H1 (cell line): ENCODE measurements at regions not wholly inside any gene's neighbourhood (a gene's known extent, or its start where the extent isn't known, plus 50 kb on each side); places are given as distances from the start of the nearest gene placed in this dataset.

ENCODE experiments used
- CTCF ChIA-PET: fragments of 300-600 bp; sonication (Branson Sonifier 250); formaldehyde crosslinking; loops from one replicate; lab custom pipeline; 2021; ENCODE audit not compliant: partially characterized antibody; lab: Charles Lee
- POLR2A ChIA-PET: fragments of 300-600 bp; sonication (Branson Sonifier 250); formaldehyde crosslinking; loops from one replicate; lab custom pipeline; 2021; ENCODE audit warnings: inconsistent platforms; ENCODE audit not compliant: partially characterized antibody; lab: Charles Lee
- DNase-seq, 2 experiments: peaks; one replicate each; pipeline versions ENCODE4 v3.0.0 to v3.0.0-alpha.2; 2010 to 2022; ENCODE audit warnings: low spot score in 2 of 2, low read depth in 1 of 2, mixed read lengths in 1 of 2
- FAIRE-seq: peaks from 2 replicates; lab custom pipeline; 2011; peaks lifted over from hg19 to GRCh38; lab: Jason Lieb, UNC
- H2AFZ ChIP-seq: 2 replicates; pipeline ENCODE4 v1.8.1; 2012; ENCODE audit warnings: low read length, inconsistent platforms
- H2AK5ac ChIP-seq: 2 replicates; pipeline ENCODE4 v1.6.1; 2013; ENCODE audit warnings: low read depth, low read length
- H2BK120ac ChIP-seq: replicated peaks from 2 replicates; pipeline ENCODE3; 2013; ENCODE audit warnings: low read depth, low read length, inconsistent platforms
- H2BK12ac ChIP-seq: 2 replicates; pipeline ENCODE4 v1.6.1; 2013; ENCODE audit warnings: low read depth, low read length
- H2BK15ac ChIP-seq: 2 replicates; pipeline ENCODE4 v1.6.1; 2013; ENCODE audit warnings: low read length
- H2BK20ac ChIP-seq: 2 replicates; pipeline ENCODE4 v1.6.1; 2013; ENCODE audit warnings: low read length
- H2BK5ac ChIP-seq: 2 replicates; pipeline ENCODE4 v1.6.1; 2013; ENCODE audit warnings: low read depth, low read length
- H3K14ac ChIP-seq: 2 replicates; pipeline ENCODE4 v1.6.1; 2013; ENCODE audit warnings: inconsistent platforms; ENCODE audit not compliant: insufficient read length
- H3K18ac ChIP-seq: 2 replicates; pipeline ENCODE4 v1.6.1; 2013; ENCODE audit warnings: low read length; ENCODE audit errors: extremely low read depth
- H3K23ac ChIP-seq: 2 replicates; pipeline ENCODE4 v1.6.1; 2013; ENCODE audit warnings: inconsistent platforms; ENCODE audit not compliant: insufficient read length
- H3K23me2 ChIP-seq: 2 replicates; pipeline ENCODE4 v1.6.1; 2013; ENCODE audit warnings: low read depth, low read length
- H3K27ac ChIP-seq: 2 replicates; pipeline ENCODE4 v1.6.1; 2011; ENCODE audit warnings: low read depth, low read length, inconsistent platforms
- H3K27me3 ChIP-seq, 4 experiments: replicated peaks in 1 of 4; 1 replicate in 1 of 4; 2 replicates in 3 of 4; pipeline versions ENCODE4 v1.6.1 to v1.8.1; 2011 to 2013; ENCODE audit warnings: low read length in 3 of 4, mild to moderate bottlenecking in 3 of 4, inconsistent platforms in 2 of 4, mixed read lengths in 2 of 4, moderate library complexity in 1 of 4; ENCODE audit not compliant: control insufficient read depth in 3 of 4, insufficient read depth in 3 of 4; ENCODE audit errors: extremely low read depth in 1 of 4
- H3K36me3 ChIP-seq, 4 experiments: 2 replicates each; pipeline versions ENCODE4 v1.6.1 to v1.8.1; 2011 to 2013; ENCODE audit warnings: mild to moderate bottlenecking in 4 of 4, low read length in 3 of 4, moderate library complexity in 2 of 4, control low read depth in 1 of 4, inconsistent platforms in 1 of 4; ENCODE audit not compliant: insufficient read depth in 4 of 4, control insufficient read depth in 2 of 4
- H3K4ac ChIP-seq: replicated peaks from 2 replicates; pipeline ENCODE3; 2013; ENCODE audit warnings: low read length, low read depth, mixed read lengths, inconsistent platforms; ENCODE audit not compliant: insufficient read length
- H3K4me1 ChIP-seq, 4 experiments: replicated peaks in 1 of 4; 1 replicate in 1 of 4; 2 replicates in 3 of 4; pipeline versions ENCODE4 v1.6.1 to v1.8.1; 2011 to 2013; ENCODE audit warnings: low read length in 3 of 4, inconsistent platforms in 2 of 4, mixed read lengths in 1 of 4; ENCODE audit not compliant: insufficient read depth in 4 of 4, control insufficient read depth in 3 of 4
- H3K4me2 ChIP-seq, 2 experiments: 2 replicates each; pipeline versions ENCODE4 v1.6.1 to v1.8.1; 2011 to 2013; ENCODE audit warnings: low read depth in 2 of 2, low read length in 2 of 2, control low read depth in 1 of 2, inconsistent platforms in 1 of 2, mild to moderate bottlenecking in 1 of 2; ENCODE audit not compliant: insufficient read depth in 1 of 2
- H3K4me3 ChIP-seq, 4 experiments: fragments of 200-600, 300-600 bp in 1 of 4; sonication (generic), shearing (Covaris generic), sonication (Bioruptor Twin) in 1 of 4; 2 replicates each; pipeline versions ENCODE4 v1.5.1 to v1.8.1; 2011 to 2016; ENCODE audit warnings: low read length in 4 of 4, low read depth in 3 of 4, control low read depth in 2 of 4, inconsistent platforms in 2 of 4, mild to moderate bottlenecking in 2 of 4, mixed read lengths in 1 of 4, moderate library complexity in 1 of 4; ENCODE audit not compliant: insufficient read depth in 2 of 4; ENCODE audit errors: extremely low read depth in 1 of 4
- H3K56ac ChIP-seq: replicated peaks from 2 replicates; pipeline ENCODE3; 2013; ENCODE audit warnings: low read depth, mild to moderate bottlenecking, mixed read lengths, low read length, inconsistent platforms; ENCODE audit not compliant: insufficient read length
- H3K79me1 ChIP-seq: 2 replicates; pipeline ENCODE4 v1.6.1; 2013; ENCODE audit warnings: low read depth, low read length, control low read depth
- H3K79me2 ChIP-seq, 2 experiments: 2 replicates each; pipeline versions ENCODE4 v1.6.1 to v1.8.1; 2012 to 2013; ENCODE audit warnings: low read length in 2 of 2, mild to moderate bottlenecking in 2 of 2, inconsistent platforms in 1 of 2; ENCODE audit not compliant: insufficient read depth in 2 of 2, control insufficient read depth in 1 of 2
- H3K9ac ChIP-seq, 4 experiments: replicated peaks in 1 of 4; 1 replicate in 1 of 4; 2 replicates in 3 of 4; pipeline versions ENCODE4 v1.6.1 to v1.8.1; 2011 to 2013; ENCODE audit warnings: low read depth in 3 of 4, low read length in 3 of 4, control low read depth in 2 of 4, mild to moderate bottlenecking in 2 of 4, moderate library complexity in 2 of 4, inconsistent platforms in 1 of 4; ENCODE audit errors: extremely low read depth in 1 of 4
- H3K9me3 ChIP-seq, 2 experiments: 2 replicates each; pipeline versions ENCODE4 v1.6.1 to v1.8.1; 2012 to 2013; ENCODE audit warnings: mild to moderate bottlenecking in 2 of 2, moderate library complexity in 2 of 2, control low read depth in 1 of 2, inconsistent platforms in 1 of 2, low read depth in 1 of 2, low read length in 1 of 2, mixed read lengths in 1 of 2; ENCODE audit not compliant: insufficient read depth in 2 of 2
- H4K20me1 ChIP-seq, 2 experiments: replicated peaks in 1 of 2; 2 replicates each; pipeline versions ENCODE3 to v1.8.1; 2011 to 2013; ENCODE audit warnings: inconsistent platforms in 2 of 2, low read length in 2 of 2, mild to moderate bottlenecking in 1 of 2; ENCODE audit not compliant: insufficient read depth in 2 of 2, control insufficient read depth in 1 of 2
- H4K5ac ChIP-seq: 2 replicates; pipeline ENCODE4 v1.6.1; 2013; ENCODE audit warnings: low read length, low read depth, mixed read lengths, inconsistent platforms; ENCODE audit not compliant: insufficient read length
- H4K8ac ChIP-seq: 2 replicates; pipeline ENCODE4 v1.8.0; 2013; ENCODE audit warnings: mild to moderate bottlenecking, moderate library complexity, low read length, inconsistent platforms; ENCODE audit not compliant: insufficient read depth; ENCODE audit errors: extremely low read depth
- H4K91ac ChIP-seq: replicated peaks from 2 replicates; pipeline ENCODE3; 2013; ENCODE audit warnings: low read length, mixed read lengths, inconsistent platforms; ENCODE audit not compliant: insufficient read length
- EGR1 ChIP-seq: IDR thresholded peaks from 2 replicates; pipeline ENCODE4 v1.6.1; 2011; ENCODE audit warnings: low read depth, low read length, borderline replicate concordance
- JUN ChIP-seq: IDR thresholded peaks from 2 replicates; pipeline ENCODE4 v1.6.1; 2011; ENCODE audit warnings: low read depth, mild to moderate bottlenecking, improper control_type of control experiment, low read length
- SP1 ChIP-seq: IDR thresholded peaks from 2 replicates; pipeline ENCODE4 v1.6.1; 2011; ENCODE audit warnings: low read depth, low read length
- SP2 ChIP-seq: IDR thresholded peaks from 2 replicates; pipeline ENCODE4 v1.6.1; 2012; ENCODE audit warnings: mild to moderate bottlenecking, low read length, inconsistent platforms
- SUZ12 ChIP-seq: fragments of 200-600 bp; sonication (generic); IDR thresholded peaks from 2 replicates; pipeline ENCODE4 v1.6.1; 2012; ENCODE audit warnings: mild to moderate bottlenecking, inconsistent platforms, low read length, moderate library complexity, mixed read lengths
- TEAD4 ChIP-seq: IDR thresholded peaks from 2 replicates; pipeline ENCODE4 v1.6.1; 2012; ENCODE audit warnings: low read depth, low read length, inconsistent platforms, mixed read lengths
- WGBS, 2 experiments: shearing (Covaris generic) in 1 of 2; methylation state at CpG; one replicate each; pipeline versions ENCODE4 v1.1.6 to v1.1.7; 2013 to 2015; ENCODE audit warnings: low lambda C conversion rate in 2 of 2, mixed read lengths in 2 of 2, inconsistent platforms in 1 of 2, low coverage in 1 of 2, missing lambda C conversion rate in 1 of 2; ENCODE audit not compliant: insufficient replicate concordance in 2 of 2, insufficient coverage in 1 of 2, insufficient read length in 1 of 2; ENCODE audit errors: extremely low coverage in 1 of 2, missing lambda C conversion rate in 1 of 2; 5-methylcytosine and 5-hydroxymethylcytosine counted together
- TF ChIP-seq, protein P1 (sequence below): IDR thresholded peaks from 2 replicates; pipeline ENCODE4 v1.6.1; 2011; ENCODE audit warnings: low read depth, mild to moderate bottlenecking, low read length; ENCODE audit not compliant: insufficient read depth

DNA sequence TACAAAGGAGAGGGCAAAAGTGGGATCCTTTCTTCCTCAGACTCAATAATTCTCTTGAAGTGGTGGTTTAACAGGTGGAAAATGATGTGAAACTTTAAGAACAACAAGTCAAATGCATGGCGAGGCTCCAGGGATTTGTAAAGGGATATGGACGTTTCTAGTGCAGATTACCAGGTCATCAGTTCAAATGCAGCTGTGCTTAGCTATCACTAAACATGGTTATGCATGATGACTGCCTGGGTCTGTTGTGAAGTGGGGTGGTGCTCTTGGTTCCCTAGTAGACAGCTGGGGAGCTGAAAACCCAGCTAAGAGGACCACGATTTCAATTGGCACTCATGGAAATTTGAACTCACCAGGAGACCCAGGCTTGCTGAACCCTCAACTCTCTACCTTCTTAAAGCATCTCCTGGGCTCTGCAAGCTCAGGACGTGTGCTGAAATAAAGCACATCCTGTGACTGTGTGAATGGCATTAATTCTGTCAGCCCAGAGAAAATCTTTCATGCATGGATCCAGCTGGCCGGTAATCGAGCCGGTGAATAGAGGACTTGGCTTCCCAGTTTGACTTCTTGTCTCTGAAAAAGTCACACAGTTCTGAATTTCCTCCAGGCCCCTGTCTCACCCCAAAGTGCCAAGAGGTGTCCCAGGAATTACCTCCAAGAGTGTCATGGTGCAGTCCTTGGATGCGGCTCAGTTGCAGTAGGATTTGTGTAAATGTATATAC is 146.1 kb downstream of the MTX2 start:
- H3K79me1 ChIP-seq, result no peaks in the 10 kb centered on the region
- WGBS, 2 experiments, result 91% methylated on average over 8 of the region's 8 CpGs; no CpG with 5 or more reads in 1 of the 2 experiments
- DNase-seq (no peak), FAIRE-seq (no peak)
- no peak overlapping the region for H2BK5ac ChIP-seq
- POLR2A ChIA-PET, result no interaction called here
- H2BK15ac ChIP-seq, result no peak overlapping the region
- H4K5ac ChIP-seq, result no peak overlapping the region
- no peak overlapping the region for H2BK20ac ChIP-seq
- H3K14ac ChIP-seq, result no peak overlapping the region
- no peak overlapping the region for H4K8ac ChIP-seq
- H3K4me3 ChIP-seq, result no peak overlapping the region
- H3K4me2 ChIP-seq, result no peak overlapping the region
- no peaks in the 10 kb centered on the region for H3K36me3 ChIP-seq
- no peaks in the 10 kb centered on the region for H4K20me1 ChIP-seq
- H2AFZ ChIP-seq, result no peak overlapping the region
- H3K23ac ChIP-seq, result no peak overlapping the region
- H3K23me2 ChIP-seq, result no peaks in the 10 kb centered on the region
- no peak for TF ChIP-seq SP1
- no peak for TF ChIP-seq SUZ12
- TF ChIP-seq TEAD4, result no peak
- no peak for TF ChIP-seq JUN
- TF ChIP-seq SP2, result no peak
- no peak for TF ChIP-seq EGR1
- TF ChIP-seq, protein P1, sequence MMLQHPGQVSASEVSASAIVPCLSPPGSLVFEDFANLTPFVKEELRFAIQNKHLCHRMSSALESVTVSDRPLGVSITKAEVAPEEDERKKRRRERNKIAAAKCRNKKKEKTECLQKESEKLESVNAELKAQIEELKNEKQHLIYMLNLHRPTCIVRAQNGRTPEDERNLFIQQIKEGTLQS, result no peak
- H2BK120ac ChIP-seq, result no peak overlapping the region
- H3K27me3 ChIP-seq, result no peaks in the 10 kb centered on the region
- no peaks in the 10 kb centered on the region for H3K9me3 ChIP-seq
- H2AK5ac ChIP-seq, result no peak overlapping the region
- CTCF ChIA-PET, result interaction anchor here (0.8 kb wide), 1 partner anchor 186 kb away, joined by 3 read pairs; no protein-coding TSS in a partner anchor
- H3K4me1 ChIP-seq, result no peaks in the 10 kb centered on the region
- H2BK12ac ChIP-seq, result no peak overlapping the region
- H3K4ac ChIP-seq, result no peak overlapping the region
- H3K79me2 ChIP-seq, result no peaks in the 10 kb centered on the region
- no peak overlapping the region; a peak in 1 of 7 replicates for H3K9ac ChIP-seq
- no peak overlapping the region for H3K56ac ChIP-seq
- no peak overlapping the region for H3K18ac ChIP-seq
- no peak overlapping the region for H3K27ac ChIP-seq
- H4K91ac ChIP-seq, result no peak overlapping the region
